CD4-positive, alpha-beta T cell treated with Interleukin-15 for 1 hour (primary cell): ENCODE measurements at regions not wholly inside any gene's neighbourhood (a gene's known extent, or its start where the extent isn't known, plus 50 kb on each side); places are given as distances from the start of the nearest gene placed in this dataset.
"Not testable (repeated sequence)": the region's sequence is repeated elsewhere in the genome, so short reads cannot be mapped to it uniquely, and the experiment has no call there.

Source experiments
- DNase-seq: peaks from one replicate; pipeline ENCODE4 v3.0.0-alpha.2; 2020

GRCh38 chr21:35737449-35737848 lies 322.9 kb downstream of the SETD4 start:
- DNase-seq, result no peak

GRCh38 chr21:35732788-35733187 lies 327.5 kb downstream of the SETD4 start:
- no peak for DNase-seq

GRCh38 chr21:35730325-35730724 lies 330.0 kb downstream of the SETD4 start:
- no peak for DNase-seq

DNA sequence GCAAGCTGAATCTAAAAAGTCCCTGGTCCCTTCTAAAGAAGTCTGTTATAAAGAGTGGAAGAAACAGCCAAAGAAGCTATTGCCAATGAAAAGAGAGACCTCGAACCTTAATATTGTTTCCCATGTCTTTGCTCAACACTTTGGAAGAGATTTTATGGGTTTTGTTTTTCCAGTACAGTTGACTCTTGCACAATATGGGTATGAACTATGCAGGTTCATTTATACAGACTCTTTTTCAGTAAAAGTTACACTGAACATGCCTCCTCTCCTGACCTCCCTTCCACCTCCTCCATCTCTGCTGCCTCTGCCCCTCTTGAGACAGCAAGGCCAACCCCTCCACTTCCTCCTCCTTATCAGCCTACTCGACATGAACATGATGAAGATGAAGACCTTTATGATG lies 332.5 kb downstream of the SETD4 start:
- no peak for DNase-seq

DNA sequence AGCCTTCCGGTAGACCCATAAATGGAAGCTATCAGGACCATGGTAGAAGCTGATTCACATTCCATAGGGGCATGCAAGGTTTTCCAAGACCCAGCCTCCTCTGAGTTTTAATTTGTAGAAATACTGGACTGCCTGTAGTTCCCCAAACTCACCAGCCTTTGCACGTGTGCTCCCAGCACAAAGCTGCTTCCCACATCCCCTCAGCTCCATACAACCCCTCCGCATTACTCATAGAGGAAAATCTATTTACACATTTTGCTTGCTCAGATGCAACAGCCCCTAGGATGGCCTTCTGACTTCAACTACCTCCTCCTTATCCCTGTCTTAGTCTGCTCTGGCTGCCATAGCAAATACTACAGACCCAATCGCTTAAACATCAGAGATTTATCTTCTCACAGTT lies 336.2 kb downstream of the SETD4 start:
- no peak for DNase-seq

DNA sequence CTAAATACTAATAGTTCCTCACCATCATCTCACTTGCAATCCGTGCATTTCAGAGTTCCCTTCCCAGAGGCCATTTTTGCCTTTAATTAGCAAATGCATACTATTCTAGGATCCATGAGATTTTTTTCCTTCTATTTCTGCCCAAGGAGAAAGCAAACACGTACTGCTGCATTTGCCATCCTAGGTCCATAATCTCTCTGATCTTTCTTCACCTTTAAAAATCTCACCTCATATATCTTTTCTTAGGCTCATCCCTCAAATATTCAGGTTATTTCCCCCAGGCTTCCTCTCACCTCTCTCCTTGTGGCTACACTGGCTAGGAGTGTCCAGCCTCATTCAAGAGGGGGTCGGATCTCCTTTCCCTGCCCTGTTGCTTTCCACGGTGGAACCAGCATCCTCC lies 338.6 kb downstream of the SETD4 start:
- no peak for DNase-seq

- DNase-seq, result no peak
Measured at GRCh38 chr21:35720208-35720731, 340.1 kb downstream of the SETD4 start.

- no peak for DNase-seq
Measured at GRCh38 chr21:35719080-35719479, 341.2 kb downstream of the SETD4 start.

GRCh38 chr21:35716876-35717565 lies 343.3 kb downstream of the SETD4 start:
- DNase-seq, result no peak

- DNase-seq, result no peak
Measured at GRCh38 chr21:35713914-35714313, 346.4 kb downstream of the SETD4 start.

GRCh38 chr21:35711661-35712060 lies 348.7 kb downstream of the SETD4 start:
- no peak for DNase-seq

DNA sequence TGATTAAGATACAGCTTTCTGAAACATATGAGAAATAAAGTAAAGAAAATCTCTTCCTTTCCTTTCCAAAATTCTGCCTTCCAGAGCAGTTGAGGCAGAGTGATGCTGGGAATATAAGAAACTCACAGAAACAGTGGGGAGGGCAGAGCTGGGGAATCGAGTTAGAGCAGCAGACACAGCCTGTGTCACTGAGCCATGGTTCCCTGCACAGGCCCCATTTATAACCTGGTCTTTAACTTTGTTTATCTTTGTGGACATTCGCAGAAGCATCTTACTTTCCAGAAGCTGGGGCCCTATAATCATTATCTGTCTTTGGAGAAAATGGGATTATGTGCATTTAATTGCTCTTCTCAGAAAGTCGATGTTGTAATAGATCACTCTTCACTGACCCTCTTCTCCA lies 349.1 kb downstream of the SETD4 start:
- no peak for DNase-seq

DNA sequence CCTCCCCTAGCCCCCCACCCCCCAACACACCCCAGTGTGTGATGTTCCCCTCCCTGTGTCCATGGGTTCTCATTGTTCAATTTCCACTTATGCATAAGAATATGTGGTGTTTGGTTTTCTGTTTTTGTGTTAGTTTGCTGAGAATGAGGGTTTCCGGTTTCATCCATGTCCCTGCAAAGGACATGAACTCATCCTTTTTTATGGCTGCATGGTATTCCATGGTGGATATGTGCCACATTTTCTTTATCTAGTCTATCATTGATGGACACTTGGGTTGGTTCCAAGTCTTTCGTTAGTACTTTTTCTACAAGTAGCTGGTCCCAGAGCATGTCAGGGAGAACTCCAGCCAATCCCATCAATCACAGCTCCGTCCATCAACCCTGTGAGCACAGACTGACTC lies 350.3 kb downstream of the SETD4 start:
- DNase-seq, result not testable (repeated sequence)

DNA sequence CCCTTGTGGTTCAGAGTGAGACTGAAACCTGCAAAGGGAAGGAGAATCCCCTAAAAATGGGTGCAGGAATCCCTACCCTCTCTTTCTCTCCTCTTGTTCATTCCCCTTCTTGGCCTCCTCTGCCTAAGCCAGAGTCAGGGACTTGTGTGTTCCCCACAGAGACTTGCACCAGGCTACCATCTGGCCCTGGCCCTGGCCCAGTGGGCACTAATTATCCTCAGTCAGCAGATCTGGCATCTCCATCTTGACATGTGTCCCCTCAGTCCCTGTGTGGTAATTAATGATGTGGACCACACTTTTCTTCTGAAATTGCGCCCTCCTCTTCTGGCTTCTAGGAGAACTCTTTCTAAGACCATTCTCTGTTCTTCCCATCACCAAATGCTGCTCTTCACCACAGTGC lies 354.4 kb downstream of the SETD4 start:
- no peak for DNase-seq

GRCh38 chr21:35705237-35705887 lies 355.0 kb downstream of the SETD4 start:
- no peak for DNase-seq

- no peak for DNase-seq
Measured at GRCh38 chr21:35703704-35704103, 356.6 kb downstream of the SETD4 start.

GRCh38 chr21:35699361-35699760 lies 361.0 kb downstream of the SETD4 start:
- no peak for DNase-seq

DNA sequence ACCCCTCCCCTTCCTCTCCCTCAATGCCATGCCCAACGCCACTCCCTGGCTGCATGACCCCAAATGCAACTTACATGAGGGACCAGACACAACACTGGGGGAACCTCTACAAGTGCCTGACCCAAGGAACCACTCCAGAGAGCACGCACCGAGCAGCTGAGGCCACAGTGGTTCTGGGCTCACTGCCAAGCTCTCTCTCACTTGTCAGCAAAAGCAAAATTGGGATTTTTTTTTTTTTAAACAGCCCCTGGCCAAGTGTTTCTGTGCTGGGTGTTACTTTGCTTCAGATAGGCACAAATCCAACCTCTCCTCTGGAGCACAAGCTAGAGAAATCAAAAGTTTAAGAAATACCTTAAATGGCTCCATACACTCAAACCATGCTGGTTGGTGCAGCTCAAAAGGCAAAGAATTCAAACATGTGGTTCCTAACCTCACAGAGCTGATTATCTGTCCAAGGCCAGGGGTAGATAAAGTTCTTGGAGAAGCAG lies 363.0 kb downstream of the SETD4 start:
- DNase-seq, result no peak

DNA sequence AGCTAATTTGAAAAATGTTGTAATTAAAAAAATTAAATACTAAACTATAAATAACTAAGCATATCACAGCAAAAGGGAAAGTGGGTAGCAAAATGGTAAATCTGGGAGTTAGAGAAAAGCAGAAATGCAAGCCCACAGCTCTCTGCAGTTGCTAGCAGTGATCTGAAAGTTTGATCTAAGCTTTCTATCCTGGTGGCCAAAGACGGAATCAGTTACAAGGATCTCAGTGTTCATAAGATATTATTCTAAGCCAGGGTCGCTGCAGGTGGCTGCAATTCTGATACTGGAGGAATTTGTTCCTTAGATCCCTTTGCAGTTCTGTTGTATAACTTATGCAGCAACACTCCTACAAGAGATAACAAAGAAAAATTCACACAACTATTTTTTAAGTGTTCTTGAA lies 363.7 kb downstream of the SETD4 start:
- DNase-seq, result no peak

- DNase-seq, result no peak
Measured at GRCh38 chr21:35692311-35692710, 368.0 kb downstream of the SETD4 start.

DNA sequence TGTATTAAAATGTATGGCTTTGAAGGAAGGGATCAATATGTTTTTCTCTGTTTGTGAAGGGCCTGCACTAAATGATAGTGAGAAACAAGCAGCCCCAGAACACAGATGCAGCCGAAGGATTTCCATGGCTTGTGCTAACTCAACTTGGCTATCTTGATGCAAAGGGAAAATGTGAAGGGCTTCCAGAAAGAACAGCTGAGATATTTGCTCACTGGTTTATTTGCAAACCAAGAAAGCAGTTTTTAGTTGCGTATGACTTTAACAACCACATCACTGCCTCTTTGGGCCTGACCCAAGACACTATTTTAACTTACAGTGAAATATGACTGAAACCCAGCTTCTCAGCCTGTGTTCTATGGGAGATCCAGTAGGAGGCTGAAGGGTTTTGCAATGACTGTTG lies 369.9 kb downstream of the SETD4 start:
- DNase-seq, result no peak

DNA sequence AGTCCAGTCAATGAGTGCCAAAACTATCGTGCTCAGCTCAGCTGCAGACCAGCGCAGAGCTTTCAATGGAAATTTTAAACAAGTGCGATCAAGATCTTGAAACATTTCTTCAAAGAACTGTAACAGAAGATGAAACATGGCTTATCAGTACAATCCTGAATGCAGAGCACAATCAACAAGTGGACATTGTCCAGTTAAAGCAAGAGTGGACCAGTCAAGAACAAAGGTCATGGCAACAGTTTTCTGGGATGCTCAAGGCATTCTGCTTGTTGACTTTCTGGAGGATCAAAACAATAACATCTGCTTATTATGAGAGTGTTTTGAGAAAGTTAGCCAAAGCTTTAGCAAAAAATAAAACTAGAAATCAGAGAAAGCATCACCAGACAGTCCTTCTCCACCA lies 374.2 kb downstream of the SETD4 start:
- no peak for DNase-seq

DNA sequence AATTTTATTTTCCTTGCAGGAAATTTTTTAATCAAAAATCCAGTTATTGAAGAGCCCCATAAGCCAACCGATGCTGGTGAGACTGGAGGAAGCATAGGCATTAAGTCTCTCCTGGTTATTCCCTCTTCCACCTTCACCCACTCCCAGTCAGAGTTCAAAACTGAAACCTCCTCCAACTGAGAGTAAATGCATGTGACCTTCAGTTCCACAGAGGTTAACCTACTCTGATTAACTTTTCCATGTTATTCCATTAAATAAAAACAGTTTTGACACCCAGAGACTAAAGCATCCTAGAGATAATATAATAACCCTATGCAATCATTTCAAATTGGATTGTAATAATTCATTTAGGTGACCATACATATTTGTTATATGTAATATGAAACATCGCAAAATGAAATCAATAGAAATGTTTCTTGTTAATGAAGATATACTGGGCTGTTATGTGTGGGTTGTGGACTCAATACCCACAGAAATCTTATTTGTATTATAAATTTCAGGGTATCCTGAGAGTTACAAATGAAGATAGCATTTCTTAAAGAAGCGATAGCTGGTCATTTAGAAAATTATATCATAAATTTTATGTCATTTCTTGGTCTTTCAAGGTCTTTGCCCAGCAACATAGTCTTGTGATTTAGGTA lies 376.5 kb downstream of the SETD4 start:
- no peak for DNase-seq
